ENCODE measurements at regions not wholly inside any gene's neighbourhood (a gene's known extent, or its start where the extent isn't known, plus 50 kb on each side); places are given as distances from the start of the nearest gene placed in this dataset.

DNA sequence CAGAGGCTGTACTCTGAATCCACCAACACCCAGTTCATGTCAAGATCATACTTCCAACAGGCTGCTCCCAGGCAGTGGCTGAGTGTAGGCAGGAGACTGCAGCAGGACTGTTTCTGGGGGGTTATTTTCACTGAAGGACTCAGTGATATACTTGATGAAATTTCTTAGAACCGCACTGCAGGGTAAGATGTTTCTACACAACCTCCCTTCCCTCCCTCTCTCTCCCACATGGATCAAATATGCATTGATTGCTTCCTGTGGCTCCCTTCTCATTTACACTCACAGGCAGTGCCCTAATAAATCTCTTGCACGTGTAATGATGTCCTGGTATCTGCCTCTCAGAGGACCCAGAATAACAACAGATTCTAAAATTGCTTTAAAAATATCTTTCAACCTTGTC, 251.3 kb upstream of the CCDC179 start:
- TF ChIP-seq, protein P1, sequence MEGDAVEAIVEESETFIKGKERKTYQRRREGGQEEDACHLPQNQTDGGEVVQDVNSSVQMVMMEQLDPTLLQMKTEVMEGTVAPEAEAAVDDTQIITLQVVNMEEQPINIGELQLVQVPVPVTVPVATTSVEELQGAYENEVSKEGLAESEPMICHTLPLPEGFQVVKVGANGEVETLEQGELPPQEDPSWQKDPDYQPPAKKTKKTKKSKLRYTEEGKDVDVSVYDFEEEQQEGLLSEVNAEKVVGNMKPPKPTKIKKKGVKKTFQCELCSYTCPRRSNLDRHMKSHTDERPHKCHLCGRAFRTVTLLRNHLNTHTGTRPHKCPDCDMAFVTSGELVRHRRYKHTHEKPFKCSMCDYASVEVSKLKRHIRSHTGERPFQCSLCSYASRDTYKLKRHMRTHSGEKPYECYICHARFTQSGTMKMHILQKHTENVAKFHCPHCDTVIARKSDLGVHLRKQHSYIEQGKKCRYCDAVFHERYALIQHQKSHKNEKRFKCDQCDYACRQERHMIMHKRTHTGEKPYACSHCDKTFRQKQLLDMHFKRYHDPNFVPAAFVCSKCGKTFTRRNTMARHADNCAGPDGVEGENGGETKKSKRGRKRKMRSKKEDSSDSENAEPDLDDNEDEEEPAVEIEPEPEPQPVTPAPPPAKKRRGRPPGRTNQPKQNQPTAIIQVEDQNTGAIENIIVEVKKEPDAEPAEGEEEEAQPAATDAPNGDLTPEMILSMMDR (IDR thresholded peaks at IDR 0.05): no peak
- no peak for TF ChIP-seq POLR2A (IDR thresholded peaks at IDR 0.05)

Measured in esophagus squamous epithelium (tissue), 4 donors.